HFFc6 (cell line): ENCODE measurements at regions not wholly inside any gene's neighbourhood (a gene's known extent, or its start where the extent isn't known, plus 50 kb on each side); places are given as distances from the start of the nearest gene placed in this dataset.

ENCODE experiments used
- DNase-seq: peaks from one replicate; pipeline ENCODE4 v3.0.0-alpha.2; 2018
- H3K27ac Mint-ChIP-seq: 2 replicates; pipeline ENCODE4 v1.8.0; 2020; ENCODE audit warnings: mild to moderate bottlenecking, mixed read lengths
- H3K27me3 Mint-ChIP-seq: 2 replicates; pipeline ENCODE4 v1.8.0; 2021; ENCODE audit warnings: mild to moderate bottlenecking, moderate library complexity, mixed read lengths; ENCODE audit not compliant: insufficient read depth
- H3K36me3 Mint-ChIP-seq: 2 replicates; pipeline ENCODE4 v1.8.0; 2021; ENCODE audit warnings: low read depth, mixed read lengths
- H3K4me1 Mint-ChIP-seq: 2 replicates; pipeline ENCODE4 v1.8.0; 2020; ENCODE audit warnings: low read depth, mixed read lengths
- H3K4me3 Mint-ChIP-seq: 2 replicates; pipeline ENCODE4 v1.8.0; 2020; ENCODE audit warnings: mild to moderate bottlenecking, moderate library complexity, mixed read lengths
- H3K9me3 Mint-ChIP-seq: 2 replicates; pipeline ENCODE4 v1.8.0; 2020; ENCODE audit warnings: mild to moderate bottlenecking, mixed read lengths
- TF ChIP-seq, protein P1 (sequence below): fragments of 200-600 bp; sonication (generic); IDR thresholded peaks from 2 replicates; pipeline ENCODE4 v1.5.0; 2021; ENCODE audit warnings: antibody characterized with exemption, mild to moderate bottlenecking

DNA sequence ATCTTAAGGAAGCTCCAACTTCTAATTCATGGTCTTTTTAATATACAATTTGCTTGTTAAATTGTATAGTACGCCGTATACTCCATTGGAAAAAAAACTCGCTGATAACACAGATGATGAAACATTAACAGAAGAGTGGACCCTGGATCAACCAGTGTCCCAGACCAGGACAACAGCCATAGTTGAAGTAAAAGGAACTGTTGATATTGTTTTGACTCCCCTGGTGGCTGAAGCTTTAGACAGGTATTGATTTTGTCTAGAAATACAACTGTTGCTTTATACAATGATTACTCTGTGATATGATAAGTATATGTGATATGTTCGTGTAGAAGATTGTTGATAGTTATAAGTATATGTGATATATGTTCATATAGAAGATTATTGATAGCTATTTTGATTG, 91.7 kb downstream of the BLTP1 start:
- no peak for DNase-seq
- no peaks in the 10 kb centered on the region for H3K27me3 Mint-ChIP-seq
- no peak overlapping the region for H3K4me3 Mint-ChIP-seq
- no peak overlapping the region for H3K27ac Mint-ChIP-seq
- no peaks in the 10 kb centered on the region for H3K4me1 Mint-ChIP-seq
- TF ChIP-seq, protein P1, sequence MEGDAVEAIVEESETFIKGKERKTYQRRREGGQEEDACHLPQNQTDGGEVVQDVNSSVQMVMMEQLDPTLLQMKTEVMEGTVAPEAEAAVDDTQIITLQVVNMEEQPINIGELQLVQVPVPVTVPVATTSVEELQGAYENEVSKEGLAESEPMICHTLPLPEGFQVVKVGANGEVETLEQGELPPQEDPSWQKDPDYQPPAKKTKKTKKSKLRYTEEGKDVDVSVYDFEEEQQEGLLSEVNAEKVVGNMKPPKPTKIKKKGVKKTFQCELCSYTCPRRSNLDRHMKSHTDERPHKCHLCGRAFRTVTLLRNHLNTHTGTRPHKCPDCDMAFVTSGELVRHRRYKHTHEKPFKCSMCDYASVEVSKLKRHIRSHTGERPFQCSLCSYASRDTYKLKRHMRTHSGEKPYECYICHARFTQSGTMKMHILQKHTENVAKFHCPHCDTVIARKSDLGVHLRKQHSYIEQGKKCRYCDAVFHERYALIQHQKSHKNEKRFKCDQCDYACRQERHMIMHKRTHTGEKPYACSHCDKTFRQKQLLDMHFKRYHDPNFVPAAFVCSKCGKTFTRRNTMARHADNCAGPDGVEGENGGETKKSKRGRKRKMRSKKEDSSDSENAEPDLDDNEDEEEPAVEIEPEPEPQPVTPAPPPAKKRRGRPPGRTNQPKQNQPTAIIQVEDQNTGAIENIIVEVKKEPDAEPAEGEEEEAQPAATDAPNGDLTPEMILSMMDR, result no peak
- peaks cover 11% of the 10 kb centered on the region for H3K36me3 Mint-ChIP-seq
- H3K9me3 Mint-ChIP-seq, result no peaks in the 10 kb centered on the region

DNA sequence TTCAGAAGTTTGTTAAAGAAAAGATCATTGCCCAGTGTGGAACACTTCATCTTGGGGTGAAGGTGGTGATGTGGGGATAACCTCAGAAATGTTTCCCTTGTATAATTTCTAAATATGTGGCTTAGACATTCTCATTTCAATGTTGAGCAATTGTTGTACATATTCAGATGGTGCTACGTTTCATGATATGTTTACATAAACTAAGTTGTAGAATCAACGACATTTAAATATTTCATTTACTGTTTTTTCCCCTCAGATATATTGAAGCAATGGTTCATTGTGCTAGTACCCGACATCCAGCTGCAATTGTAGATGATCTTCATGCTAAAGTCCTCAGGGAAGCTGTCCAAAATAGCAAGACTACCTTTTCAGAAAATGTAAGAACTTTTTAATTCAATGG, 92.6 kb downstream of the BLTP1 start:
- TF ChIP-seq, protein P1, result no peak
- no peak for DNase-seq
- Mint-ChIP-seq H3K27me3 (no peaks in the 10 kb centered on the region), H3K9me3 (no peaks in the 10 kb centered on the region), H3K4me3 (no peak overlapping the region), H3K36me3 (peaks cover 6% of the 10 kb centered on the region; the same call in 1 of the 2 replicates), H3K27ac (no peak overlapping the region), H3K4me1 (no peaks in the 10 kb centered on the region)

DNA sequence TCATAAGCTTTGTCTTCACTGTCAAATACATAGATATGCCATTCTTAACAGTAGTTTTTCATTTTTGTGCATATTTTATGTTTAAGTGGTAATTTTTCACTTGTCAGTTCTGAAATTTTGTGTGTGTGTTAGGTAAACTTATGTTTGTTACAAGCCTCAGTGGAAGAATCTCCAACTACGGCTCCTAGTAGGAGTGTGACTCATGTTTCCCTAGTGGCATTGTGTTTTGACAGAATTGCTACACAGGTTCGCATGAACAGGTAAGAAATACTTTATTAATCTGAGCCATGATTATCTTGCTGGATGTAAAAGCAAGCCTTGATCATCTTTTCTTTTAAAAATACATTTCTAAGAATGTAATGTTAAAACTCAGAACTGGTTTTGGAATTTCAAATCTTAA, 94.4 kb downstream of the BLTP1 start:
- no peak overlapping the region for H3K4me3 Mint-ChIP-seq
- no peak for DNase-seq
- no peaks in the 10 kb centered on the region for H3K9me3 Mint-ChIP-seq
- H3K27ac Mint-ChIP-seq, result no peak overlapping the region
- no peaks in the 10 kb centered on the region for H3K27me3 Mint-ChIP-seq
- no peaks in the 10 kb centered on the region for H3K36me3 Mint-ChIP-seq
- no peaks in the 10 kb centered on the region for H3K4me1 Mint-ChIP-seq
- TF ChIP-seq, protein P1, result no peak

DNA sequence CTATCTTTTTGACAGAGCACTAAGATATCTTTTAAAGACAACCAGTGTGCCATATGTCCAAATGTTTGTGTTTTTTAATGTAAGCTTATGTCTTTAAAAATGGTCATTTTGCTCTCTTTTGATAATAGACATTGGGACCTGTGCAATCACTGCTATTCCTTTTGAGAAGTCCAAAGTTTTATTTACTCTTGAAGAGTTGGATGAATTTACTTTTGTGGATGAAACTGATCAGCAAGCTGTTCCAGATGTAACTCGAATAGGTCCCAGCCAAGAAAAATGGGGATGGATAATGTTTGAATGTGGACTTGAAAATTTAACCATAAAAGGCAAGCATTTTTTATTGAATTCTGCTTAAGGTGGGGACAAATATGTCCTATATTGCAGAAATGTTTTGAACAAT, 97.2 kb downstream of the BLTP1 start:
- Mint-ChIP-seq H3K27ac (no peak overlapping the region), H3K4me3 (no peak overlapping the region), H3K4me1 (no peaks in the 10 kb centered on the region), H3K27me3 (no peaks in the 10 kb centered on the region), H3K9me3 (no peaks in the 10 kb centered on the region), H3K36me3 (no peaks in the 10 kb centered on the region)
- TF ChIP-seq, protein P1, result no peak
- no peak for DNase-seq

DNA sequence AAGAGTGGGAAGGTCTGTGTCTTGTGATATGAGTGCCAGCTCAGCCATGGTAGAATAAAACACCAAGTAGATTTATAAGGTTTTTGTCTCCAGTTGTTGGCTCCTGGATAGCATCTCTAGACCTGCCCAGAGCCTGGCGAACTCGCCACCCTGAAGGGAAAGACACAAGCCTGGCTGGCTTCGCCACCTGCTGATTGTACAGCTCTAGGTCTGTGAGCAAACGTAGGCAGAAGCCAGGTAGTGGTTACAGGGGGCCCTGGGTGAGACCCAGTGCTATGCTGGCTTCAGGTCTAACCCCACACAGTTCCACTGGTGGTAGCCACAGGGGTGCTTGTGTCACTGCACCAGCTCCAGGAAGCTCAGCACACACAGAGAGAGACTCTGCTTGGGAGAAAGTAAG, 100.5 kb downstream of the BLTP1 start:
- no peaks in the 10 kb centered on the region for H3K4me1 Mint-ChIP-seq
- peaks cover 14% of the 10 kb centered on the region; the same call in 1 of the 2 replicates for H3K36me3 Mint-ChIP-seq

More for the DNA sequence above, 100.5 kb downstream of the BLTP1 start:
- Mint-ChIP-seq H3K4me3 (no peak overlapping the region), H3K27me3 (no peaks in the 10 kb centered on the region), H3K9me3 (no peaks in the 10 kb centered on the region), H3K27ac (no peak overlapping the region)
- TF ChIP-seq, protein P1, result no peak
- DNase-seq, result no peak
